ENCODE measurements at regions not wholly inside any gene's neighbourhood (a gene's known extent, or its start where the extent isn't known, plus 50 kb on each side); places are given as distances from the start of the nearest gene placed in this dataset.

GRCh38 chr12:16472631-16473030, 125.2 kb downstream of the MGST1 start (continued):
- no peak for TF ChIP-seq ZNF263 (CRISPR knock-in tag; IDR thresholded peaks at IDR 0.05; ENCODE audit: low read depth)

- Mint-ChIP-seq H3K27ac (no peak overlapping the region), H3K4me3 (no peak overlapping the region), H3K4me1 (no peaks in the 10 kb centered on the region), H3K9me3 (no peaks in the 10 kb centered on the region), H3K36me3 (no peaks in the 10 kb centered on the region), H3K27me3 (ENCODE audit: low read depth) (no peaks in the 10 kb centered on the region)
- DNase-seq (ENCODE audit: low spot score) = no peak
- ChIA-PET CTCF (no interaction called here), POLR2A (no interaction called here)
- TF ChIP-seq TEAD1 (CRISPR knock-in tag; IDR thresholded peaks at IDR 0.05) (no peak), ZNF232 (CRISPR knock-in tag; IDR thresholded peaks at IDR 0.05) (no peak), ZNF281 (CRISPR knock-in tag; IDR thresholded peaks at IDR 0.05) (no peak), SOX15 (CRISPR knock-in tag; IDR thresholded peaks at IDR 0.05) (no peak), TEAD4 (CRISPR knock-in tag; IDR thresholded peaks at IDR 0.05) (no peak), TP53 (CRISPR knock-in tag; IDR thresholded peaks at IDR 0.05) (no peak), ZNF263 (CRISPR knock-in tag; IDR thresholded peaks at IDR 0.05; ENCODE audit: low read depth) (no peak), FOXP1 (CRISPR knock-in tag; IDR thresholded peaks at IDR 0.05; ENCODE audit: borderline replicate concordance) (no peak), ZNF423 (CRISPR knock-in tag; IDR thresholded peaks at IDR 0.05) (no peak), FOXP4 (CRISPR knock-in tag; IDR thresholded peaks at IDR 0.05) (no peak), GTF2I (CRISPR knock-in tag; conservative IDR thresholded peaks at IDR 0.05) (no peak), MAX (CRISPR knock-in tag; IDR thresholded peaks at IDR 0.05) (no peak), SMAD4 (CRISPR knock-in tag; IDR thresholded peaks at IDR 0.05) (no peak), CREB1 (CRISPR knock-in tag; IDR thresholded peaks at IDR 0.05) (no peak), SMAD3 (CRISPR knock-in tag; IDR thresholded peaks at IDR 0.05; ENCODE audit: borderline replicate concordance) (no peak), ZNF138 (CRISPR knock-in tag; conservative IDR thresholded peaks at IDR 0.05) (no peak), ATF2 (CRISPR knock-in tag; IDR thresholded peaks at IDR 0.05; ENCODE audit: borderline replicate concordance, low read depth) (no peak)
- no peak for ATAC-seq
These were observed 126.3 kb downstream of the MGST1 start for GRCh38 chr12:16473610-16474326.

GRCh38 chr12:16474801-16475200, 127.4 kb downstream of the MGST1 start:
- ChIA-PET CTCF (no interaction called here), POLR2A (no interaction called here)
- no peak for DNase-seq (ENCODE audit: low spot score)
- H3K4me1 Mint-ChIP-seq = no peaks in the 10 kb centered on the region
- H3K4me3 Mint-ChIP-seq = no peak overlapping the region
- no peaks in the 10 kb centered on the region for H3K36me3 Mint-ChIP-seq
- TF ChIP-seq EMX1 (CRISPR knock-in tag; IDR thresholded peaks at IDR 0.05) (no peak), ZSCAN18 (CRISPR knock-in tag; IDR thresholded peaks at IDR 0.05) (no peak), RORB (CRISPR knock-in tag; IDR thresholded peaks at IDR 0.05) (no peak), NFE2L1 (CRISPR knock-in tag; IDR thresholded peaks at IDR 0.05) (no peak), ERG (CRISPR knock-in tag; IDR thresholded peaks at IDR 0.05) (no peak), ZNF219 (CRISPR knock-in tag; IDR thresholded peaks at IDR 0.05; ENCODE audit: borderline replicate concordance) (no peak), JUN (CRISPR knock-in tag; IDR thresholded peaks at IDR 0.05) (no peak), TCF7 (CRISPR knock-in tag; IDR thresholded peaks at IDR 0.05; ENCODE audit: low read depth) (no peak), OVOL2 (CRISPR knock-in tag; IDR thresholded peaks at IDR 0.05; ENCODE audit: borderline replicate concordance) (no peak), NR3C1 (CRISPR knock-in tag; conservative IDR thresholded peaks at IDR 0.05; ENCODE audit: low read depth) (no peak)
- ATAC-seq = no peak
- no peaks in the 10 kb centered on the region for H3K9me3 Mint-ChIP-seq
- H3K27me3 Mint-ChIP-seq (ENCODE audit: low read depth) = no peaks in the 10 kb centered on the region
- no peak overlapping the region for H3K27ac Mint-ChIP-seq
